K562 (cell line): ENCODE measurements at regions not wholly inside any gene's neighbourhood (a gene's known extent, or its start where the extent isn't known, plus 50 kb on each side); places are given as distances from the start of the nearest gene placed in this dataset.

Source experiments
- ATAC-seq: fragments of 200-7000 bp; cut with Tn5 transposase; 3 replicates; pipeline ENCODE4 v1.9.1; 2020; ENCODE audit warnings: moderate library complexity
- BruUV-seq: library from RNA; stranded (reverse); fragments of 400-500 nt; replicated peaks from 2 replicates; lab custom pipeline; 2021; lab: Mats Ljungman, UMichigan
- CTCF ChIA-PET: fragments of 300-600 bp; formaldehyde crosslinking; extraction: SDS; loops from one replicate; lab custom pipeline; 2021; ENCODE audit warnings: low intra/inter-chr PET ratio; lab: Yijun Ruan, JAX
- POLR2A ChIA-PET: fragments of 300-600, 350-650 bp; sonication (Branson Sonifier 250); formaldehyde crosslinking; extraction: SDS; loops from one replicate; lab custom pipeline; 2021; ENCODE audit warnings: antibody characterized with exemption, inconsistent platforms; lab: Yijun Ruan, JAX
- DNase-seq, 4 experiments: peaks; one replicate each; pipeline versions ENCODE4 v3.0.0 to v3.0.0-alpha.2; 2011 to 2018; ENCODE audit warnings: low spot score in 3 of 4, mixed read lengths in 3 of 4; ENCODE audit errors: extremely low read depth in 1 of 4
- FAIRE-seq: peaks from 2 replicates; lab custom pipeline; 2011; peaks lifted over from hg19 to GRCh38; lab: Jason Lieb, UNC
- H2AFZ ChIP-seq: 2 replicates; pipeline ENCODE4 v1.6.0; 2011; ENCODE audit warnings: low read depth, low read length, control low read depth, inconsistent platforms
- H3K27ac ChIP-seq: fragments of 200-600 bp; 3 replicates; pipeline ENCODE4 v1.8.0; 2011; ENCODE audit warnings: low read depth, mild to moderate bottlenecking, control low read depth, inconsistent platforms, low read length, moderate library complexity, mixed read lengths; ENCODE audit errors: extremely low read depth
- H3K27me3 ChIP-seq, 2 experiments: fragments of 300-600 bp in 1 of 2; 2 replicates in 1 of 2; 3 replicates in 1 of 2; pipeline versions ENCODE4 v1.6.0 to v1.8.0; 2011; ENCODE audit warnings: inconsistent platforms in 2 of 2, low read length in 2 of 2, mild to moderate bottlenecking in 1 of 2, mixed read lengths in 1 of 2, moderate library complexity in 1 of 2; ENCODE audit not compliant: control insufficient read depth in 2 of 2, insufficient read depth in 2 of 2
- H3K36me3 ChIP-seq: fragments of 300-600 bp; 3 replicates; pipeline ENCODE4 v1.8.0; 2011; ENCODE audit warnings: mild to moderate bottlenecking, low read length, inconsistent platforms; ENCODE audit not compliant: control insufficient read depth, insufficient read depth
- H3K4me1 ChIP-seq, 2 experiments: fragments of 200-600 bp in 1 of 2; replicated peaks in 1 of 2; 2 replicates in 1 of 2; 3 replicates in 1 of 2; pipeline versions ENCODE4 v1.5.1 to v1.8.0; 2011; ENCODE audit warnings: inconsistent platforms in 2 of 2, low read length in 2 of 2, mild to moderate bottlenecking in 1 of 2, mixed read lengths in 1 of 2, moderate library complexity in 1 of 2; ENCODE audit not compliant: control insufficient read depth in 2 of 2, insufficient read depth in 2 of 2
- H3K4me2 ChIP-seq: 2 replicates; pipeline ENCODE4 v1.6.1; 2011; ENCODE audit warnings: low read length, control low read depth, inconsistent platforms, mixed read lengths; ENCODE audit not compliant: insufficient read depth
- H3K4me3 ChIP-seq: fragments of 200-600 bp; sonication (generic), shearing (Covaris generic); 2 replicates; pipeline ENCODE4 v1.5.1; 2016; ENCODE audit warnings: control low read depth, inconsistent platforms
- H3K79me2 ChIP-seq: fragments of 200-600 bp; 3 replicates; pipeline ENCODE4 v1.8.0; 2011; ENCODE audit warnings: low read length, inconsistent platforms; ENCODE audit not compliant: control insufficient read depth, insufficient read depth
- H3K9ac ChIP-seq, 2 experiments: 2 replicates each; pipeline versions ENCODE4 v1.6.0 to v1.6.1; 2011; ENCODE audit warnings: low read depth in 2 of 2, low read length in 2 of 2, control low read depth in 1 of 2, inconsistent platforms in 1 of 2, mild to moderate bottlenecking in 1 of 2, mixed read lengths in 1 of 2; ENCODE audit not compliant: insufficient read depth in 1 of 2
- H3K9me1 ChIP-seq: one replicate; pipeline ENCODE4 v1.6.0; 2011; ENCODE audit warnings: inconsistent platforms, mild to moderate bottlenecking, low read length, moderate library complexity; ENCODE audit not compliant: control insufficient read depth, insufficient read depth
- H3K9me3 ChIP-seq: replicated peaks from 2 replicates; pipeline ENCODE4 v1.5.1; 2011; ENCODE audit warnings: low read depth, low read length, inconsistent platforms; ENCODE audit not compliant: control insufficient read depth, insufficient read depth
- H4K20me1 ChIP-seq: replicated peaks from 2 replicates; pipeline ENCODE4 v1.6.1; 2011; ENCODE audit warnings: low read length, inconsistent platforms, mixed read lengths; ENCODE audit not compliant: control insufficient read depth, insufficient read depth
- ARID1B ChIP-seq: fragments of 450-650 bp; IDR thresholded peaks from 2 replicates; pipeline ENCODE4 v1.6.1; 2016; ENCODE audit warnings: antibody characterized with exemption, mild to moderate bottlenecking, inconsistent platforms
- ARNT ChIP-seq, 2 experiments: fragments of 450-650 bp; IDR thresholded peaks; 2 replicates each; pipeline ENCODE4 v1.6.1; 2016; ENCODE audit warnings: mild to moderate bottlenecking in 1 of 2
- ETS1 ChIP-seq: conservative IDR thresholded peaks from 2 replicates; pipeline ENCODE4 v1.6.1; 2011; ENCODE audit warnings: low read depth, mild to moderate bottlenecking, low read length; ENCODE audit not compliant: control insufficient read depth
- MIER1 ChIP-seq: fragments of 450-650 bp; IDR thresholded peaks from 2 replicates; pipeline ENCODE4 v1.6.1; 2016; ENCODE audit warnings: antibody characterized with exemption, mild to moderate bottlenecking, low read depth
- NKRF ChIP-seq: fragments of 450-650 bp; IDR thresholded peaks from 2 replicates; pipeline ENCODE4 v1.6.1; 2016; ENCODE audit warnings: borderline replicate concordance
- OTX1 ChIP-seq: fragments of 450-650 bp; formaldehyde crosslinking; IDR thresholded peaks from 2 replicates; pipeline ENCODE4 v1.4.0; 2022; ENCODE audit warnings: mild to moderate bottlenecking
- RBBP5 ChIP-seq: fragments of 200-600 bp; sonication (generic); IDR thresholded peaks from 2 replicates; pipeline ENCODE4 v1.6.1; 2012; ENCODE audit warnings: borderline replicate concordance, mild to moderate bottlenecking, low read length, control low read depth, inconsistent platforms; ENCODE audit not compliant: insufficient read depth, poor library complexity, severe bottlenecking
- TAF15 ChIP-seq: fragments of 200-400 bp; formaldehyde crosslinking; IDR thresholded peaks from 2 replicates; pipeline ENCODE4 v1.6.1; 2017; ENCODE audit warnings: mild to moderate bottlenecking, low read depth, low read length, moderate library complexity
- TSHZ1 ChIP-seq: fragments of 250-450 bp; sonication (Bioruptor Pico); IDR thresholded peaks from 2 replicates; pipeline ENCODE4 v1.4.0; 2020; ENCODE audit warnings: mild to moderate bottlenecking, moderate library complexity
- U2AF1 ChIP-seq: fragments of 200-400 bp; formaldehyde crosslinking; optimal IDR thresholded peaks from 2 replicates; pipeline ENCODE3; 2017; ENCODE audit warnings: mild to moderate bottlenecking, low read depth, low read length, moderate library complexity
- ZBTB2 ChIP-seq: fragments of 450-650 bp; IDR thresholded peaks from 2 replicates; pipeline ENCODE4 v1.6.1; 2016; ENCODE audit warnings: antibody characterized with exemption
- ZNF124 ChIP-seq: sonication (generic); formaldehyde crosslinking; IDR thresholded peaks from 2 replicates; pipeline ENCODE4 v1.8.1; 2022; ENCODE audit warnings: missing genetic modification reagents
- ZNF134 ChIP-seq: fragments of 250-450 bp; sonication (Bioruptor Pico); conservative IDR thresholded peaks from 2 replicates; pipeline ENCODE4 v1.4.0; 2020
- WGBS: fragments of 100-300 bp; shearing (Covaris generic); methylation state at CpG from one replicate; pipeline ENCODE4 v1.1.6; 2016; ENCODE audit warnings: low coverage, mixed read lengths; ENCODE audit not compliant: insufficient coverage; ENCODE audit errors: missing lambda C conversion rate; 5-methylcytosine and 5-hydroxymethylcytosine counted together
- in situ Hi-C: fragments of 300-500 bp; cut with MboI; formaldehyde crosslinking; loops from 4 replicates; pipeline ENCODE4 v1.15.0; 2018; ENCODE audit warnings: inconsistent platforms, mixed read lengths
- intact Hi-C: fragments of 100-400 bp; cut with micrococcal nuclease; formaldehyde crosslinking; loops from 2 replicates; pipeline ENCODE4 v1.14.2; 2022

GRCh38 chr5:133705331-133705730 is 93.0 kb upstream of the FSTL4 start (continued):
- TF ChIP-seq ETS1 (no peak), MIER1 (no peak)

- ChIA-PET CTCF (no interaction called here), POLR2A (no interaction called here)
- intact Hi-C loops = no loop called here
- in situ Hi-C loops = no loop called here
- no peaks in the 10 kb centered on the region for H3K36me3 ChIP-seq
- peaks cover 2 to 33% of the 10 kb centered on the region in 2 experiments; a peak in 2 of 5 replicates for H3K27me3 ChIP-seq
- no peak overlapping the region for H3K4me2 ChIP-seq
- FAIRE-seq (no peak), ATAC-seq (no peak), DNase-seq (no peak)
- no peaks in the 10 kb centered on the region for H3K9me3 ChIP-seq
- BruUV-seq = no TSS peak
- H3K27ac ChIP-seq = no peak overlapping the region
- H3K9me1 ChIP-seq = no peaks in the 10 kb centered on the region
- WGBS = 0% methylated on average over 2 of the region's 2 CpGs
- no peak overlapping the region for H2AFZ ChIP-seq
- H3K9ac ChIP-seq = no peak overlapping the region
- no peak overlapping the region for H3K4me3 ChIP-seq
- no peaks in the 10 kb centered on the region for H3K79me2 ChIP-seq
- no peaks in the 10 kb centered on the region for H3K4me1 ChIP-seq
- no peaks in the 10 kb centered on the region for H4K20me1 ChIP-seq
- TF ChIP-seq ARID1B (no peak), RBBP5 (no peak), U2AF1 (no peak), TSHZ1 (no peak), ZBTB2 (no peak), TAF15 (no peak), OTX1 (CRISPR knock-in tag) (no peak), ZNF124 (no peak), ARNT (IDR thresholded peaks at IDR 0.05) (no peak), ZNF134 (CRISPR knock-in tag) (no peak), NKRF (no peak)
These were observed 92.1 kb upstream of the FSTL4 start for GRCh38 chr5:133704411-133704810.
